Esophagus muscularis mucosa (tissue), 4 donors: ENCODE measurements at regions not wholly inside any gene's neighbourhood (a gene's known extent, or its start where the extent isn't known, plus 50 kb on each side); places are given as distances from the start of the nearest gene placed in this dataset.

Experiments
- CTCF ChIP-seq, 3 experiments: fragments of 200-600 bp in 2 of 3; fragments of 450-650 bp in 1 of 3; sonication (generic) in 2 of 3; IDR thresholded peaks; one replicate each; pipeline ENCODE4 v1.5.1; 2017 to 2019; ENCODE audit warnings: antibody characterized with exemption in 3 of 3, mild to moderate bottlenecking in 2 of 3, moderate library complexity in 1 of 3
- EP300 ChIP-seq: sonication (generic); formaldehyde crosslinking; IDR thresholded peaks from one replicate; pipeline ENCODE4 v1.6.1; 2017; ENCODE audit warnings: antibody characterized with exemption
- POLR2A ChIP-seq: fragments of 450-650 bp; IDR thresholded peaks from one replicate; pipeline ENCODE4 v1.6.1; 2017; ENCODE audit warnings: antibody characterized with exemption, moderate library complexity, mild to moderate bottlenecking, low read depth
- POLR2AphosphoS5 ChIP-seq, 2 donors: sonication (generic); formaldehyde crosslinking; IDR thresholded peaks; one replicate each; pipeline ENCODE4 v1.6.1; 2017; ENCODE audit warnings: antibody characterized with exemption in 2 of 2

GRCh38 chr12:74903522-74903921 is 306.1 kb downstream of the KCNC2 start:
- TF ChIP-seq CTCF (IDR thresholded peaks at IDR 0.05) (no peak), POLR2AphosphoS5 (IDR thresholded peaks at IDR 0.05) (no peak), POLR2A (no peak), EP300 (no peak)
